ENCODE measurements at regions not wholly inside any gene's neighbourhood (a gene's known extent, or its start where the extent isn't known, plus 50 kb on each side); places are given as distances from the start of the nearest gene placed in this dataset.

DNA sequence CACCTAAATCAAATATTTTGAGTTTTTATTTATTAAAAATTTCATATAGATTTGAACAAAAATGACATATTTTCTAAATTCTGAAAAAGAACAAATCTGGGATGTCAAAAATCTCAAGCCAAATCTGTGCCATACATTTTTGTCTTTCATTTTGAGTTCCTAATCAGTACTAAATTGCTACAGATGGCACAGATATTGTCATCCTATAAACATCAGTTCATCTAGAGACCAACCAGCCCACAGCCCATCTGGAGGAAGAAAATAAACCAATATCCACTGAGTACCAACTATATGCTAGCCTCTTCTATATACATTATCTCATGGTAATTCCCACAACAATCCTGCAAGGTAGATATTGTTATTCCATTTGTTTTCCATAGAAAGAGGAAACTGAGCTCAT lies 156.8 kb upstream of the ATP1B1 start:
- Histone ChIP-seq H3K27ac (no peak overlapping the region), H3K4me3 (no peak overlapping the region)

- H3K4me3 ChIP-seq, result no peak overlapping the region
Observed at GRCh38 chr1:168957818-168958217, 148.7 kb upstream of the ATP1B1 start.

DNA sequence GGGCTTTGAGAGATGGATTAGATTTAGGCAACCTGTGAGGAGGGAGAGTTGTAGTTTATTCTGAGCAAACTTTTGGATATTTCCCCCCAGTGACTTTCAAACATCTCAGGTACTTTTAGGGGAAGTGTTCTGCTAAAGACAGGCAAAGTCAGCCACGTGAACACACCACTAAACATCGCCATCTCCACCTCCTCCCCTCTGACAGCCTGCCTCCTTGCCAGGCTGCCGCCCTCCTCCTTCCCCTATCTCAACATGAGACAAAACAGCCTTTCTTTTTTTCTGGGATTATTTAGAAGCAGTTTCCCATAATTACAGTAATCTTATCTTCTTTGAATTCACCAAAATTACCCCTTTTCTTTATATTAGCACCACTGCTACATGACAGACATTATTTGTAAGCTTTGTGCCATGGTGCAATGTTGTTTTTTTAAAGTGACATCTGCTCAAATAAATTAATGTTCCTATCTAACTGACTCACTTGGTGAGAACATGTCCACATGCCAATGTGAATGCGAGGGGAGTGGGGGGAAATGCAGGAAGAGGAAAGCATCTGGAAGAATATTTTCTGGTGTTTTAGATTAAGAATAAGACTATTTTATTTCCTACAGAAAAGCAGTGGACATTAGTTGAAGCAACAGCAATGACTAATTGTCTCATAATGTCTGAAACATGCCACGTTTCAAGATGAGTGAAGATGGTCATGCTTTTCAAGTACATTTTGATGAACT lies 147.8 kb upstream of the ATP1B1 start:
- H3K4me3 ChIP-seq, result no peak overlapping the region
- H3K27ac ChIP-seq, result peak overlapping the region in 1 of 21 experiments; percentile 46

More at GRCh38 chr1:168957818-168958217, 148.7 kb upstream of the ATP1B1 start:
- H3K27ac ChIP-seq, result no peak overlapping the region

- Histone ChIP-seq H3K27ac (peak overlapping the region in 1 of 21 experiments; percentile 46), H3K4me3 (no peak overlapping the region)
Observed at GRCh38 chr1:168959382-168959781, 147.1 kb upstream of the ATP1B1 start.

DNA sequence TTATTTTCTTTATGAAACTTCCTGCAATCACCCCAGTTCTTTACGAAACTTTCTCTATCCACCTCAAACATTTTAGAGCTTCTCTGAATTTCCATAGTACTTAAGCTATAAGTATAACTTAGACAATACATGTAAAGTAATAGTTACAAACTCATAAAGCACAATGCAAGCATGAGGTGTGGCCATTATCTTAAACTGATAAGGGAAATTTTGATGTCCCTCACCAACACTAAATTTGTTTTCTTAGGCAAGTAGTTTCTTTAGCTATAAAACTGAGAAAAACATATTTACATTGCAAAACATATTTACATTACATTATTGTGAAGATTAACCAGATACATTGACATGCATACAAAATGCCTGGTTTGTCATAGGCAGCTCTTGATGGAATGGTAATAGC lies 146.4 kb upstream of the ATP1B1 start:
- Histone ChIP-seq H3K27ac (no peak overlapping the region), H3K4me3 (no peak overlapping the region)

- H3K27ac ChIP-seq, result no peak overlapping the region
Observed at GRCh38 chr1:168960595-168960994, 145.9 kb upstream of the ATP1B1 start.

GRCh38 chr1:168963601-168964000 lies 142.9 kb upstream of the ATP1B1 start:
- Histone ChIP-seq H3K4me3 (no peak overlapping the region), H3K27ac (no peak overlapping the region)

More at GRCh38 chr1:168960595-168960994, 145.9 kb upstream of the ATP1B1 start:
- no peak overlapping the region for H3K4me3 ChIP-seq

DNA sequence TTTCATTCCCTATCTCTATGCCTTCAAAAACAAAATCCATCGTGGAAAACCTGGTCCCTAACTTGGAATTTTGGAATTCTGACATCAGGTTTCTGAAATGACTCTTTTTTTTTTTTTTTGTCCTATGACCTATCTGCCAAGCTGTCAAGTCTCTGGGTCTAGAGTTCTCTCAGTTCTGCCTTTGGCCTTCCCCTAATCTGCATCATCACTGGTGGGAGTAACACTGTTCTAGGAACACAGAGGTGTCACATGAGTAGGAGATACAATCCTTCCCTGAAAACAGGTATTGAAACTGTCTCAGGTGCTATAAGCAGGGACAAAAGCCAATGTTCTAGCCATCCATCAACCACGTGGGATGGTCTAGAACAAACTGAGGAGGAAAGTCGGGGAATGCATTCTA lies 142.0 kb upstream of the ATP1B1 start:
- H3K4me3 ChIP-seq, result no peak overlapping the region
- H3K27ac ChIP-seq, result no peak overlapping the region

DNA sequence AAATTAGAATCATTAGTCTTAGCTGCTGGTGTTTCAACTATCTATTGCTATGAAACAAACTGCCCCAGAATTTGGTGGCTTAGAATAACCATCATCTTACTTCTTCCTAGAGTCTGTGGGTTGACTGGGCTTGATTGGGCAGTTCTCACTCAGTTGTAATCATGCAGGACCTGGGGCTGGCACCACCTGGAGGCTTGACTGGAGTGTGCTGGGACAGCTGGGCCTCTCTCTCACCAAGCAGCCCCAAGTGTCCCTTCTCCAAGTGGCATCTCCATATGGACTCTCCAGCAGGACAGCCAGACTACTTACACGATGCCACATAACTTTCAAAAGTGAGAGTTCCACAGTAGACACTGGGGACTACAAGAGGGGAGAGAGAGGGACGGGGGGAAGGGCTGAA lies 140.3 kb upstream of the ATP1B1 start:
- Histone ChIP-seq H3K4me3 (no peak overlapping the region), H3K27ac (no peak overlapping the region)

GRCh38 chr1:168966636-168967035 lies 139.9 kb upstream of the ATP1B1 start:
- H3K4me3 ChIP-seq, result no peak overlapping the region

DNA sequence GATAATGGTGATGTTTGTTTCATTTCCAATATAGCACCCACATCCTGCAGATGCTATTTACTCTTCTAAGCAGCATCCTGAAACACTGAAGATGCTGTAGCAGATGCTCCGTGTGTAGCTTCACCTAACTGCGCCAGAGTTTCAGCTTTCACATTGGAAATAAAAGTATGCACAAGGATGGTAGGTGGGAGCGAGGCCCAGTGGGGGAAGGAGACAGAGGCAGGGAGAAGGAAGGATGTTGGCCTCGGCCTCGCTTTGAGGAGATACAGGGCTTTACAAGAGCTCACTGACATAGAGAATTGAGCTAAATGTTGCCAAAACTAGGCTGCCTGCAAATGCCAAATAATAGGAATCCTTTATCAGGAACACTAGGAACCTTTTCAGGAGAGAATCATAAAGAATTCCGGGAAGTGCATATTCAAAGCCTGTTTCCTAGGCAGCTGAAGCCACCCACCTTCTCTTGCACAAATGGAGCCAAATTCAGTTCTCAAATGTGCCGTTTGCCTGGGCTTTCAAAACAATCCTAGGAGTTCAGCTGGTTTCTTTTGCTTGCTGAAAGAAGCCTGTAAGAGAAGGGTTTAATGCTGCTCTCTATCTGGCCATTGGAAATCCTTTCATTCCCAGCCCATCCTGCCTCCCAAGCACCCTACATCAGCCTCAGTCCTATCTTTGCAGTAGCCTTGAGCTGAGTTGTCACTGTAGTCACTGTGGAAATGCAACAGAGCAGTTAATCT lies 135.4 kb upstream of the ATP1B1 start:
- Histone ChIP-seq H3K4me3 (no peak overlapping the region), H3K27ac (no peak overlapping the region)

More at GRCh38 chr1:168966636-168967035, 139.9 kb upstream of the ATP1B1 start:
- no peak overlapping the region for H3K27ac ChIP-seq

GRCh38 chr1:168972225-168972624 lies 134.3 kb upstream of the ATP1B1 start:
- Histone ChIP-seq H3K27ac (no peak overlapping the region), H3K4me3 (no peak overlapping the region)

GRCh38 chr1:168972887-168973286 lies 133.6 kb upstream of the ATP1B1 start:
- Histone ChIP-seq H3K4me3 (no peak overlapping the region), H3K27ac (no peak overlapping the region)

- Histone ChIP-seq H3K4me3 (no peak overlapping the region), H3K27ac (no peak overlapping the region)
Observed at GRCh38 chr1:168974117-168974516, 132.4 kb upstream of the ATP1B1 start.

- no peak overlapping the region for H3K4me3 ChIP-seq
- no peak overlapping the region for H3K27ac ChIP-seq
Observed at GRCh38 chr1:168974611-168975010, 131.9 kb upstream of the ATP1B1 start.

GRCh38 chr1:168976267-168976666 lies 130.2 kb upstream of the ATP1B1 start:
- Histone ChIP-seq H3K27ac (no peak overlapping the region), H3K4me3 (no peak overlapping the region)

- Histone ChIP-seq H3K27ac (no peak overlapping the region), H3K4me3 (no peak overlapping the region)
Observed at GRCh38 chr1:168977618-168978017, 128.9 kb upstream of the ATP1B1 start.

DNA sequence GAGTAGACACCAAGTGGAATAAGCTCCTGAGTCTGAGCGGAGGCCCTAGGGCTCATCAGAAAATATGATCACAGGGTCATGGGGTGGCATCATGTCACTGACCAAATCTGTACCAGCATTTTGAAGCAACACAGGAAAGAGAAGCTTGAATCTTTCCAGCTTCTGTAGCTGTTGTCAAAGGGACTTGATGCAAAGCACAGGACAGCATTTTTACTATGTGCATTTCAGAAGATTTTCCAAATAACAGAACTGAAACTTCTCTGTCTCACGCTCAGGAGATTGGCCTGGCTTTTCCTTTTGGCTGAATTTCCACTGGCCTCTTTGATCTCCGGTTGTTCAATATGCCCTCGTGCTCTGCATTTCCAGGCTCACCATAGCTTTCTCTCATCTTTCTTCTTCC lies 127.2 kb upstream of the ATP1B1 start:
- peak overlapping the region in 1 of 21 experiments; percentile 28 for H3K27ac ChIP-seq
- H3K4me3 ChIP-seq, result no peak overlapping the region

DNA sequence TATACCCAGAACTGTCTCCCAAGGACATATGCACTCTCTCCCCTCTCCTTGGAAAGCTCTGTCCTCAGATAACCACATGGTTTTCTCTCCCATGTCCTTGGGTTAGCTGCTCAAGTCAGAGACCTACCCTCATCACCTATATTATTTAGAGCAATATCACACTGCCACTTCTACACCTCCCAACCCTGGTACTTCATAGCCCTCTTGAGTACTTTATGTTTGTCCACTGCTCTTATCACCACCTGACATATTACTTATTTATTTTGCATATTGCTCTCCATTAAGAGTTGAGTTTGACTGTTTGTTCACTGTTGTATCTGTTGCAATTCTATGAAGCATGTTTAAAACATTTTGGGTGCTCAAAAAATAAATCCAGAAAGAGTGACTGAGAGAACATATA lies 126.3 kb upstream of the ATP1B1 start:
- Histone ChIP-seq H3K4me3 (no peak overlapping the region), H3K27ac (no peak overlapping the region)

GRCh38 chr1:168980656-168981055 lies 125.8 kb upstream of the ATP1B1 start:
- Histone ChIP-seq H3K4me3 (no peak overlapping the region), H3K27ac (no peak overlapping the region)

DNA sequence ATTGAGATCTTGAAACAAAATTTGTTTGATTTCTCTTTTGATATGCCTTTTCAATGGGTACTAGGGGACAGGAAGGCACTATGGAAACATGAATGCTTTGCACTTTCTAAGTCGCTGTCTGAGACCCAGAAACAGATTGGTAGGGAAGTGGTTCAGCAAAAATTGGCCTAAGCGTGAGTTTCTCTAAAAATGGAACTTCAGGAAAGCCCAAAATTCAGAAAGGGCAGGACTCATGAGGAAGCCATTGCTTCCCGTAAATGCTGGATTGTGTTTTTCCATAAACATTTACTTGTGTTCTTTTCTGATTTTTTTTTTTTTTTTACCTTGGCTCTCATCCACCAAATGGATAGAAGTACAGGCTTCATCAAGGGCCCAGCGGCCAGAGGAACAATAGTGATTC lies 123.7 kb upstream of the ATP1B1 start:
- no peak overlapping the region for H3K27ac ChIP-seq
- no peak overlapping the region for H3K4me3 ChIP-seq
